ENCODE measurements at regions not wholly inside any gene's neighbourhood (a gene's known extent, or its start where the extent isn't known, plus 50 kb on each side); places are given as distances from the start of the nearest gene placed in this dataset.
"Not testable (repeated sequence)": the region's sequence is repeated elsewhere in the genome, so short reads cannot be mapped to it uniquely, and the experiment has no call there.

- DNase-seq (no peak), ATAC-seq (ENCODE audit: low read depth) (no peak)
- no peaks in the 10 kb centered on the region for H3K27me3 Mint-ChIP-seq
- 89% methylated on average over 6 of the region's 6 CpGs for WGBS (ENCODE audit: insufficient coverage)
- H3K4me1 Mint-ChIP-seq = no peaks in the 10 kb centered on the region
- Histone ChIP-seq H3K27me3 (replicated peaks in 1 of 4; ENCODE audit: control extremely low read depth in 1 of 4, control insufficient read depth in 3 of 4, insufficient read depth in 4 of 4, low read length in 3 of 4) (no peaks in the 10 kb centered on the region), H3K4me2 (replicated peaks; ENCODE audit: low read depth, low read length, poor library complexity, severe bottlenecking) (no peak overlapping the region), H4K20me1 (ENCODE audit: control insufficient read depth, insufficient read depth, low read length, poor library complexity, severe bottlenecking) (no peaks in the 10 kb centered on the region), H2AFZ (ENCODE audit: insufficient read depth, low read depth, low read length, poor library complexity, severe bottlenecking) (no peak overlapping the region), H3K27ac (ENCODE audit: low read length in 2 of 2) (no peak overlapping the region), H3K79me2 (ENCODE audit: control insufficient read depth, insufficient read depth, low read length) (no peaks in the 10 kb centered on the region), H3K9ac (ENCODE audit: low read length) (no peak overlapping the region), H3K9me3 (ENCODE audit: control extremely low read depth in 1 of 3, control insufficient read depth in 2 of 3, insufficient read depth in 1 of 3, low read length in 2 of 3) (peaks cover 0 to 84% (median 23%) of the 10 kb centered on the region in 3 donors), H3K4me1 (ENCODE audit: control insufficient read depth in 2 of 2, insufficient read depth in 2 of 2, low read length in 2 of 2) (no peaks in the 10 kb centered on the region), H3K4me3 (ENCODE audit: control extremely low read depth in 1 of 5, extremely low read depth in 1 of 5, insufficient read depth in 1 of 5, low read depth in 2 of 5, low read length in 4 of 5) (no peak overlapping the region), H3K36me3 (replicated peaks in 1 of 2; ENCODE audit: control extremely low read depth in 1 of 2, control insufficient read depth in 1 of 2, extremely low read depth in 1 of 2, insufficient read depth in 2 of 2, low read length in 1 of 2) (no peaks in the 10 kb centered on the region)
- intact Hi-C loops (cut with micrococcal nuclease) = no loop called here
- H3K4me3 Mint-ChIP-seq = no peak overlapping the region
- ChIA-PET CTCF (no interaction called here), POLR2A (no interaction called here)
- TF ChIP-seq CTCF (IDR thresholded peaks at IDR 0.05) (no peak), EZH2 (IDR thresholded peaks at IDR 0.05; ENCODE audit: borderline replicate concordance, insufficient read depth, low read depth, low read length, poor library complexity, severe bottlenecking) (no peak)
- H3K27ac Mint-ChIP-seq = no peak overlapping the region
- H3K9me3 Mint-ChIP-seq (ENCODE audit: insufficient read depth) = peaks cover 5% of the 10 kb centered on the region
Observed at GRCh38 chr15:25172691-25173090, 217.9 kb downstream of the SNRPN start.

GRCh38 chr15:25173241-25174028 is 218.6 kb downstream of the SNRPN start:
- Histone ChIP-seq H2AFZ (ENCODE audit: insufficient read depth, low read depth, low read length, poor library complexity, severe bottlenecking) (no peak overlapping the region), H3K9ac (ENCODE audit: low read length) (no peak overlapping the region), H3K4me1 (ENCODE audit: control insufficient read depth in 2 of 2, insufficient read depth in 2 of 2, low read length in 2 of 2) (no peaks in the 10 kb centered on the region), H3K27ac (ENCODE audit: low read length in 2 of 2) (no peak overlapping the region), H3K4me3 (ENCODE audit: control extremely low read depth in 1 of 5, extremely low read depth in 1 of 5, insufficient read depth in 1 of 5, low read depth in 2 of 5, low read length in 4 of 5) (no peak overlapping the region), H3K79me2 (ENCODE audit: control insufficient read depth, insufficient read depth, low read length) (no peaks in the 10 kb centered on the region), H3K9me3 (ENCODE audit: control extremely low read depth in 1 of 3, control insufficient read depth in 2 of 3, insufficient read depth in 1 of 3, low read length in 2 of 3) (peaks cover 0 to 92% (median 23%) of the 10 kb centered on the region in 3 donors), H3K4me2 (replicated peaks; ENCODE audit: low read depth, low read length, poor library complexity, severe bottlenecking) (no peak overlapping the region), H4K20me1 (ENCODE audit: control insufficient read depth, insufficient read depth, low read length, poor library complexity, severe bottlenecking) (no peaks in the 10 kb centered on the region), H3K36me3 (replicated peaks in 1 of 2; ENCODE audit: control extremely low read depth in 1 of 2, control insufficient read depth in 1 of 2, extremely low read depth in 1 of 2, insufficient read depth in 2 of 2, low read length in 1 of 2) (no peaks in the 10 kb centered on the region), H3K27me3 (replicated peaks in 1 of 4; ENCODE audit: control extremely low read depth in 1 of 4, control insufficient read depth in 3 of 4, insufficient read depth in 4 of 4, low read length in 3 of 4) (no peaks in the 10 kb centered on the region)
- Mint-ChIP-seq H3K4me3 (no peak overlapping the region), H3K4me1 (no peaks in the 10 kb centered on the region), H3K27ac (no peak overlapping the region), H3K27me3 (no peaks in the 10 kb centered on the region), H3K9me3 (ENCODE audit: insufficient read depth) (peaks cover 5% of the 10 kb centered on the region)
- ATAC-seq (ENCODE audit: low read depth) (no peak), DNase-seq (no peak)
- intact Hi-C loops (cut with micrococcal nuclease) = no loop called here
- TF ChIP-seq EZH2 (IDR thresholded peaks at IDR 0.05; ENCODE audit: borderline replicate concordance, insufficient read depth, low read depth, low read length, poor library complexity, severe bottlenecking) (no peak), CTCF (IDR thresholded peaks at IDR 0.05) (no peak)
- POLR2A ChIA-PET = no interaction called here
- CTCF ChIA-PET = no interaction called here
- 84% methylated on average over 11 of the region's 13 CpGs for WGBS (ENCODE audit: insufficient coverage)

- DNase-seq; ATAC-seq (ENCODE audit: low read depth); H3K4me3 Mint-ChIP-seq; H3K27me3 ChIP-seq (replicated peaks in 1 of 4; ENCODE audit: control extremely low read depth in 1 of 4, control insufficient read depth in 3 of 4, insufficient read depth in 4 of 4, low read length in 3 of 4); H3K4me3 ChIP-seq (ENCODE audit: control extremely low read depth in 1 of 5, extremely low read depth in 1 of 5, insufficient read depth in 1 of 5, low read depth in 2 of 5, low read length in 4 of 5); H3K4me1 Mint-ChIP-seq; H3K27ac ChIP-seq (ENCODE audit: low read length in 2 of 2); H3K27me3 Mint-ChIP-seq; H3K4me2 ChIP-seq (replicated peaks; ENCODE audit: low read depth, low read length, poor library complexity, severe bottlenecking); H2AFZ ChIP-seq (ENCODE audit: insufficient read depth, low read depth, low read length, poor library complexity, severe bottlenecking); H3K36me3 ChIP-seq (replicated peaks in 1 of 2; ENCODE audit: control extremely low read depth in 1 of 2, control insufficient read depth in 1 of 2, extremely low read depth in 1 of 2, insufficient read depth in 2 of 2, low read length in 1 of 2); POLR2A ChIA-PET; H3K9me3 Mint-ChIP-seq (ENCODE audit: insufficient read depth); H3K79me2 ChIP-seq (ENCODE audit: control insufficient read depth, insufficient read depth, low read length); H3K27ac Mint-ChIP-seq; intact Hi-C loops (cut with micrococcal nuclease); H3K4me1 ChIP-seq (ENCODE audit: control insufficient read depth in 2 of 2, insufficient read depth in 2 of 2, low read length in 2 of 2); H3K9ac ChIP-seq (ENCODE audit: low read length); H4K20me1 ChIP-seq (ENCODE audit: control insufficient read depth, insufficient read depth, low read length, poor library complexity, severe bottlenecking); CTCF ChIA-PET: not testable (repeated sequence)
- WGBS (ENCODE audit: insufficient coverage) = 95% methylated on average over 9 of the region's 10 CpGs
- peaks cover 0 to 98% (median 23%) of the 10 kb centered on the region in 3 donors for H3K9me3 ChIP-seq (ENCODE audit: control extremely low read depth in 1 of 3, control insufficient read depth in 2 of 3, insufficient read depth in 1 of 3, low read length in 2 of 3)
Observed at GRCh38 chr15:25174149-25174548, 219.4 kb downstream of the SNRPN start.
